ENCODE measurements at regions not wholly inside any gene's neighbourhood (a gene's known extent, or its start where the extent isn't known, plus 50 kb on each side); places are given as distances from the start of the nearest gene placed in this dataset.

- TF ChIP-seq CTCF (IDR thresholded peaks at IDR 0.05) (no peak), ZFX (IDR thresholded peaks at IDR 0.05; ENCODE audit: borderline replicate concordance) (no peak)
These were observed 323.1 kb downstream of the CENPW start for GRCh38 chr6:126662966-126663365.
